Neural cell (in vitro differentiated cells): ENCODE measurements at regions not wholly inside any gene's neighbourhood (a gene's known extent, or its start where the extent isn't known, plus 50 kb on each side); places are given as distances from the start of the nearest gene placed in this dataset.

Experiments
- H2AFZ ChIP-seq: fragments of 200-600, 300-800 bp; sonication (generic), shearing (Covaris generic); 2 replicates; pipeline ENCODE4 v1.6.0; 2014; ENCODE audit warnings: low read depth, mild to moderate bottlenecking, antibody characterized with exemption, low read length, moderate library complexity
- H3F3A ChIP-seq: fragments of 200-600 bp; shearing (Covaris generic); 2 replicates; pipeline ENCODE4 v1.6.1; 2016; ENCODE audit warnings: mild to moderate bottlenecking, moderate library complexity, mixed read lengths, antibody characterized with exemption, low read length; ENCODE audit not compliant: insufficient read depth, poor library complexity, severe bottlenecking
- H3K27ac ChIP-seq: fragments of 200-600, 300-800 bp; sonication (generic), shearing (Covaris generic); 2 replicates; pipeline ENCODE4 v1.5.1; 2014; ENCODE audit warnings: mild to moderate bottlenecking, low read length, moderate library complexity
- H3K27me3 ChIP-seq: fragments of 300-800, 200-600 bp; sonication (generic), shearing (Covaris generic); 2 replicates; pipeline ENCODE4 v1.6.0; 2014; ENCODE audit warnings: mild to moderate bottlenecking, low read depth, low read length, moderate library complexity; ENCODE audit not compliant: insufficient read depth
- H3K36me3 ChIP-seq: fragments of 300-800, 200-600 bp; sonication (generic), shearing (Covaris generic); 2 replicates; pipeline ENCODE4 v1.5.1; 2014; ENCODE audit warnings: mild to moderate bottlenecking, antibody characterized with exemption, low read length, moderate library complexity; ENCODE audit not compliant: insufficient read depth
- H3K4me2 ChIP-seq: fragments of 300-800, 200-600 bp; sonication (generic), shearing (Covaris generic); 2 replicates; pipeline ENCODE4 v1.6.0; 2014; ENCODE audit warnings: mild to moderate bottlenecking, low read length
- H3K4me3 ChIP-seq: fragments of 300-800, 200-600 bp; sonication (generic), shearing (Covaris generic); 2 replicates; pipeline ENCODE4 v1.5.1; 2014; ENCODE audit warnings: mild to moderate bottlenecking, low read length, moderate library complexity
- H3K79me2 ChIP-seq: fragments of 200-600 bp; shearing (Covaris generic); replicated peaks from 2 replicates; pipeline ENCODE4 v1.6.0; 2014; ENCODE audit warnings: mild to moderate bottlenecking, low read length, moderate library complexity; ENCODE audit not compliant: insufficient read depth
- H3K9ac ChIP-seq: fragments of 300-800, 200-600 bp; sonication (generic), shearing (Covaris generic); 2 replicates; pipeline ENCODE4 v1.6.1; 2016; ENCODE audit warnings: mild to moderate bottlenecking, low read length, mixed read lengths
- H3K9me2 ChIP-seq: fragments of 200-600 bp; shearing (Covaris generic); 2 replicates; pipeline ENCODE4 v1.6.1; 2016; ENCODE audit warnings: mild to moderate bottlenecking, low read length, mixed read lengths; ENCODE audit not compliant: insufficient read depth
- H3K9me3 ChIP-seq: fragments of 200-600, 300-800 bp; sonication (generic), shearing (Covaris generic); 2 replicates; pipeline ENCODE4 v1.6.1; 2016; ENCODE audit warnings: mild to moderate bottlenecking, mixed run types, low read length, moderate library complexity, mixed read lengths
- H4K20me1 ChIP-seq: fragments of 200-600 bp; shearing (Covaris generic); 2 replicates; pipeline ENCODE4 v1.6.1; 2016; ENCODE audit warnings: mild to moderate bottlenecking, mixed run types; ENCODE audit not compliant: insufficient read depth
- EP300 ChIP-seq: fragments of 450-650 bp; conservative IDR thresholded peaks from 2 replicates; pipeline ENCODE4 v1.6.1; 2014; ENCODE audit warnings: antibody characterized with exemption, mild to moderate bottlenecking, moderate library complexity; ENCODE audit not compliant: poor library complexity, severe bottlenecking
- EZH2 ChIP-seq: fragments of 200-600, 300-800 bp; shearing (Covaris generic), sonication (generic); IDR thresholded peaks from 2 replicates; pipeline ENCODE4 v1.6.1; 2014; ENCODE audit warnings: antibody characterized with exemption, low read length, borderline replicate concordance, mild to moderate bottlenecking; ENCODE audit not compliant: insufficient read depth, poor library complexity, severe bottlenecking
- MXI1 ChIP-seq: fragments of 450-650 bp; conservative IDR thresholded peaks from 2 replicates; pipeline ENCODE4 v1.6.1; 2014; ENCODE audit warnings: antibody characterized with exemption, mild to moderate bottlenecking; ENCODE audit not compliant: poor library complexity, severe bottlenecking
- POLR2AphosphoS5 ChIP-seq: IDR thresholded peaks from 2 replicates; pipeline ENCODE4 v1.6.1; 2012
- RAD21 ChIP-seq: fragments of 450-650 bp; conservative IDR thresholded peaks from 2 replicates; pipeline ENCODE4 v1.6.1; 2014; ENCODE audit warnings: antibody characterized with exemption, mild to moderate bottlenecking, moderate library complexity
- SMC3 ChIP-seq: fragments of 450-650 bp; conservative IDR thresholded peaks from 2 replicates; pipeline ENCODE4 v1.6.1; 2014; ENCODE audit warnings: antibody characterized with exemption, mild to moderate bottlenecking, moderate library complexity; ENCODE audit not compliant: poor library complexity
- TAF1 ChIP-seq: IDR thresholded peaks from 2 replicates; pipeline ENCODE4 v1.6.1; 2012; ENCODE audit warnings: low read depth
- TF ChIP-seq, protein P1 (sequence below): fragments of 450-650 bp; IDR thresholded peaks from 2 replicates; pipeline ENCODE4 v1.5.1; 2014; ENCODE audit warnings: antibody characterized with exemption, mild to moderate bottlenecking, moderate library complexity; ENCODE audit not compliant: poor library complexity, severe bottlenecking
- TF ChIP-seq, protein P2 (sequence below): IDR thresholded peaks from 2 replicates; pipeline ENCODE4 v1.6.1; 2012; ENCODE audit warnings: borderline replicate concordance

DNA sequence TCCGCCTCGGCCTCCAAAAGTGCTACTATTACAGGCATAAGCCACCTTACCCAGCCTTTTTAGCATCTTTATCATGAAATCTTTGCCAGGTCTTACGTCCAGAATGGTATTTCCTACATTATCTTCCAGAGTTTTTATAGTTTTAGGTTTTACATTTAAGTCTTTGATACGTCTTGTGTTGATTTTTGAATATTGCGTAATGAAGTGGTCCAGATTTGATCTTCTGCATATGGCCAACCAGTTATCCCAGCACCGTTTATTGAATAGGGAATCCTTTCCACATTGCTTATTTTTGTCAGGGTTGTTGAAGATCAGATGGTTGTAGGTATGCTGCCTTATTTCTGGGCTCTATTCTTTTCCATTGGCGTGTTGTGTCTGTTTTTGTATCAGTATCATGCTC, 349.6 kb downstream of the KCTD8 start:
- Histone ChIP-seq H3K36me3 (no peaks in the 10 kb centered on the region), H3F3A (no peaks in the 10 kb centered on the region), H3K79me2 (no peaks in the 10 kb centered on the region), H3K9ac (no peak overlapping the region), H4K20me1 (no peaks in the 10 kb centered on the region), H3K27ac (no peak overlapping the region), H3K4me2 (no peak overlapping the region), H3K27me3 (no peaks in the 10 kb centered on the region), H3K9me3 (peaks cover 4% of the 10 kb centered on the region), H3K4me3 (no peak overlapping the region), H3K9me2 (no peaks in the 10 kb centered on the region), H2AFZ (no peak overlapping the region)
- TF ChIP-seq RAD21 = no peak
- no peak for TF ChIP-seq MXI1
- no peak for TF ChIP-seq POLR2AphosphoS5
- TF ChIP-seq TAF1 = no peak
- no peak for TF ChIP-seq SMC3
- TF ChIP-seq, protein P1, sequence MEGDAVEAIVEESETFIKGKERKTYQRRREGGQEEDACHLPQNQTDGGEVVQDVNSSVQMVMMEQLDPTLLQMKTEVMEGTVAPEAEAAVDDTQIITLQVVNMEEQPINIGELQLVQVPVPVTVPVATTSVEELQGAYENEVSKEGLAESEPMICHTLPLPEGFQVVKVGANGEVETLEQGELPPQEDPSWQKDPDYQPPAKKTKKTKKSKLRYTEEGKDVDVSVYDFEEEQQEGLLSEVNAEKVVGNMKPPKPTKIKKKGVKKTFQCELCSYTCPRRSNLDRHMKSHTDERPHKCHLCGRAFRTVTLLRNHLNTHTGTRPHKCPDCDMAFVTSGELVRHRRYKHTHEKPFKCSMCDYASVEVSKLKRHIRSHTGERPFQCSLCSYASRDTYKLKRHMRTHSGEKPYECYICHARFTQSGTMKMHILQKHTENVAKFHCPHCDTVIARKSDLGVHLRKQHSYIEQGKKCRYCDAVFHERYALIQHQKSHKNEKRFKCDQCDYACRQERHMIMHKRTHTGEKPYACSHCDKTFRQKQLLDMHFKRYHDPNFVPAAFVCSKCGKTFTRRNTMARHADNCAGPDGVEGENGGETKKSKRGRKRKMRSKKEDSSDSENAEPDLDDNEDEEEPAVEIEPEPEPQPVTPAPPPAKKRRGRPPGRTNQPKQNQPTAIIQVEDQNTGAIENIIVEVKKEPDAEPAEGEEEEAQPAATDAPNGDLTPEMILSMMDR = no peak

DNA sequence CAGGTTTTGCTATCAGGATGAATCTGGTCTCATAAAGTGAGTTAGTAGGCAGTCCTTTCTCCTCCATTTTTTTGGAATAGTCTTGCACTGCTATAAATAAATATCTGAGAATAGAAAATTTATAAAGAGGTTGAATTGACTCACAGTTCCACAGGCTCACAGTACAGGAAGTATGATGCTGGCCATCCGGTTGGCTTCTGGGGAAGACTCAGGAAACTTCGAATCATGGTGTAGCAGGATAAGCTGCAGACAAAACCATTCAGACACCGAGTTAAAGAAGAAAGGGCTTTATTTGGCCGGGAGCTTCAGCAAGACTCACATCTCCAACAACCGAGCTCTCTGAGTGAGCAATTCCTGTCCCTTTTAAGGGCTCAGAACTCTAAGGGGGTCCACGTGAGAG, 348.2 kb downstream of the KCTD8 start:
- Histone ChIP-seq H4K20me1 (no peaks in the 10 kb centered on the region), H3F3A (no peaks in the 10 kb centered on the region), H2AFZ (no peak overlapping the region), H3K4me2 (no peak overlapping the region), H3K79me2 (no peaks in the 10 kb centered on the region), H3K9ac (no peak overlapping the region), H3K27me3 (no peaks in the 10 kb centered on the region), H3K4me3 (no peak overlapping the region), H3K36me3 (no peaks in the 10 kb centered on the region), H3K9me3 (peaks cover 4% of the 10 kb centered on the region), H3K9me2 (no peaks in the 10 kb centered on the region), H3K27ac (no peak overlapping the region)
- TF ChIP-seq, protein P1 = no peak
- TF ChIP-seq TAF1 (no peak), EZH2 (no peak), RAD21 (no peak), EP300 (no peak), SMC3 (no peak), POLR2AphosphoS5 (no peak), MXI1 (no peak)
- TF ChIP-seq, protein P2, sequence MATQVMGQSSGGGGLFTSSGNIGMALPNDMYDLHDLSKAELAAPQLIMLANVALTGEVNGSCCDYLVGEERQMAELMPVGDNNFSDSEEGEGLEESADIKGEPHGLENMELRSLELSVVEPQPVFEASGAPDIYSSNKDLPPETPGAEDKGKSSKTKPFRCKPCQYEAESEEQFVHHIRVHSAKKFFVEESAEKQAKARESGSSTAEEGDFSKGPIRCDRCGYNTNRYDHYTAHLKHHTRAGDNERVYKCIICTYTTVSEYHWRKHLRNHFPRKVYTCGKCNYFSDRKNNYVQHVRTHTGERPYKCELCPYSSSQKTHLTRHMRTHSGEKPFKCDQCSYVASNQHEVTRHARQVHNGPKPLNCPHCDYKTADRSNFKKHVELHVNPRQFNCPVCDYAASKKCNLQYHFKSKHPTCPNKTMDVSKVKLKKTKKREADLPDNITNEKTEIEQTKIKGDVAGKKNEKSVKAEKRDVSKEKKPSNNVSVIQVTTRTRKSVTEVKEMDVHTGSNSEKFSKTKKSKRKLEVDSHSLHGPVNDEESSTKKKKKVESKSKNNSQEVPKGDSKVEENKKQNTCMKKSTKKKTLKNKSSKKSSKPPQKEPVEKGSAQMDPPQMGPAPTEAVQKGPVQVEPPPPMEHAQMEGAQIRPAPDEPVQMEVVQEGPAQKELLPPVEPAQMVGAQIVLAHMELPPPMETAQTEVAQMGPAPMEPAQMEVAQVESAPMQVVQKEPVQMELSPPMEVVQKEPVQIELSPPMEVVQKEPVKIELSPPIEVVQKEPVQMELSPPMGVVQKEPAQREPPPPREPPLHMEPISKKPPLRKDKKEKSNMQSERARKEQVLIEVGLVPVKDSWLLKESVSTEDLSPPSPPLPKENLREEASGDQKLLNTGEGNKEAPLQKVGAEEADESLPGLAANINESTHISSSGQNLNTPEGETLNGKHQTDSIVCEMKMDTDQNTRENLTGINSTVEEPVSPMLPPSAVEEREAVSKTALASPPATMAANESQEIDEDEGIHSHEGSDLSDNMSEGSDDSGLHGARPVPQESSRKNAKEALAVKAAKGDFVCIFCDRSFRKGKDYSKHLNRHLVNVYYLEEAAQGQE = no peak
